ENCODE measurements at regions not wholly inside any gene's neighbourhood (a gene's known extent, or its start where the extent isn't known, plus 50 kb on each side); places are given as distances from the start of the nearest gene placed in this dataset.

DNA sequence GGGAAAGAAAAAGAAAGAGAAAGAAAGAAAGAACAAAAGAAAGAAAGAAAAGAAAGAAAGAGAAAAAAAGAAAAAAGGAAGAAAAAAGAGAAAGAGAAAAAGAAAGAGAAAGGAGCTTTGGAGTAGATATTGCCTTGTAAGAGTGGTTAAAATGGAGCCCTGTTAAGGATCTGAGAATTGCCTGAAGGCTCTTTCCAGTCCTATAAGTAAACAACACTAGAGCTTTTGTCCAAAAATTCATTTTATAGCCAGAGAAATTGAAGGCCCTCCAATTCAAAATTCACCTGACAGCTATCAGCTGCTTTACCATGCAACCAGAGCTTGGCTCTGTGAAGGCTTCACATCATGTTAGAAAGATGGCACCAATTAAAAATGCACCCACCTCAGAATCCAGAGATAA is 102.1 kb upstream of the FRMD4B start:
- TF ChIP-seq POLR2AphosphoS5 (IDR thresholded peaks at IDR 0.05), result no peak
- TF ChIP-seq, protein P1, sequence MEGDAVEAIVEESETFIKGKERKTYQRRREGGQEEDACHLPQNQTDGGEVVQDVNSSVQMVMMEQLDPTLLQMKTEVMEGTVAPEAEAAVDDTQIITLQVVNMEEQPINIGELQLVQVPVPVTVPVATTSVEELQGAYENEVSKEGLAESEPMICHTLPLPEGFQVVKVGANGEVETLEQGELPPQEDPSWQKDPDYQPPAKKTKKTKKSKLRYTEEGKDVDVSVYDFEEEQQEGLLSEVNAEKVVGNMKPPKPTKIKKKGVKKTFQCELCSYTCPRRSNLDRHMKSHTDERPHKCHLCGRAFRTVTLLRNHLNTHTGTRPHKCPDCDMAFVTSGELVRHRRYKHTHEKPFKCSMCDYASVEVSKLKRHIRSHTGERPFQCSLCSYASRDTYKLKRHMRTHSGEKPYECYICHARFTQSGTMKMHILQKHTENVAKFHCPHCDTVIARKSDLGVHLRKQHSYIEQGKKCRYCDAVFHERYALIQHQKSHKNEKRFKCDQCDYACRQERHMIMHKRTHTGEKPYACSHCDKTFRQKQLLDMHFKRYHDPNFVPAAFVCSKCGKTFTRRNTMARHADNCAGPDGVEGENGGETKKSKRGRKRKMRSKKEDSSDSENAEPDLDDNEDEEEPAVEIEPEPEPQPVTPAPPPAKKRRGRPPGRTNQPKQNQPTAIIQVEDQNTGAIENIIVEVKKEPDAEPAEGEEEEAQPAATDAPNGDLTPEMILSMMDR (IDR thresholded peaks at IDR 0.05), result no peak
- TF ChIP-seq EP300 (IDR thresholded peaks at IDR 0.05; ENCODE audit: low read depth), result no peak

All from transverse colon (tissue), 4 donors.